ENCODE measurements at regions not wholly inside any gene's neighbourhood (a gene's known extent, or its start where the extent isn't known, plus 50 kb on each side); places are given as distances from the start of the nearest gene placed in this dataset.

GRCh38 chr2:146158072-146158674 lies 1638.3 kb upstream of the ZEB2 start:
- Histone ChIP-seq H2AFZ (ENCODE audit: low read depth, low read length, poor library complexity, severe bottlenecking) (no peak overlapping the region), H3K27me3 (ENCODE audit: insufficient read depth, low read length) (no peaks in the 10 kb centered on the region), H3K4me1 (ENCODE audit: control insufficient read depth in 1 of 2, insufficient read depth in 2 of 2, low read length in 2 of 2) (no peaks in the 10 kb centered on the region), H4K20me1 (ENCODE audit: insufficient read depth) (no peaks in the 10 kb centered on the region), H3K36me3 (ENCODE audit: control insufficient read depth in 1 of 2, insufficient read depth in 2 of 2, low read length in 2 of 2) (no peaks in the 10 kb centered on the region), H3K4me2 (ENCODE audit: low read length) (no peak overlapping the region), H3K9me2 (ENCODE audit: insufficient read depth) (no peaks in the 10 kb centered on the region), H3K4me3 (replicated peaks in 1 of 2; ENCODE audit: low read depth in 1 of 2, low read length in 2 of 2) (no peak overlapping the region), H3K79me2 (ENCODE audit: insufficient read depth, low read length) (no peaks in the 10 kb centered on the region), H3K9ac (ENCODE audit: low read length) (no peak overlapping the region), H3K27ac (ENCODE audit: low read depth, low read length) (no peak overlapping the region), H3K9me3 (ENCODE audit: control insufficient read depth in 1 of 2, insufficient read depth in 1 of 2, low read depth in 1 of 2, low read length in 2 of 2) (no peaks in the 10 kb centered on the region)
- intact Hi-C loops (cut with micrococcal nuclease): no loop called here
- TF ChIP-seq ZFX (IDR thresholded peaks at IDR 0.05) (no peak), ELF1 (IDR thresholded peaks at IDR 0.05; ENCODE audit: borderline replicate concordance, low read depth) (no peak), YY1 (IDR thresholded peaks at IDR 0.05; ENCODE audit: extremely low read depth, insufficient replicate concordance, low read depth, low read length) (no peak), ZBTB33 (IDR thresholded peaks at IDR 0.05; ENCODE audit: extremely low read depth, insufficient replicate concordance, low read length) (no peak), CBX3 (IDR thresholded peaks at IDR 0.05; ENCODE audit: low read depth) (no peak), SIN3A (IDR thresholded peaks at IDR 0.05; ENCODE audit: low read depth) (no peak), EZH2phosphoT487 (IDR thresholded peaks at IDR 0.05; ENCODE audit: borderline replicate concordance) (no peak), EGR1 (IDR thresholded peaks at IDR 0.05; ENCODE audit: low read depth) (no peak)
- RAD21 ChIA-PET (ENCODE audit: low non-redundant PET in 1 of 2, low total read pairs in 2 of 2, uncharacterized antibody in 2 of 2, unreplicated experiment in 2 of 2): no interaction called here
- no peak for DNase-seq (ENCODE audit: low read depth, low spot score)
- no TSS peak for BruUV-seq (replicated peaks)
- CTCF ChIA-PET: no interaction called here
- no peak for ATAC-seq
- POLR2A ChIA-PET: no interaction called here
